ENCODE measurements at regions not wholly inside any gene's neighbourhood (a gene's known extent, or its start where the extent isn't known, plus 50 kb on each side); places are given as distances from the start of the nearest gene placed in this dataset.

GRCh38 chr11:115721296-115721995, 217.2 kb upstream of the CADM1 start:
- H3K27ac ChIP-seq, result no peak overlapping the region
- TF ChIP-seq CTCF (IDR thresholded peaks at IDR 0.05) (no peak), ZFX (IDR thresholded peaks at IDR 0.05; ENCODE audit: borderline replicate concordance) (no peak)

GRCh38 chr11:115720602-115721245, 216.5 kb upstream of the CADM1 start:
- H3K27ac ChIP-seq, result no peak overlapping the region
- no peak for TF ChIP-seq CTCF (IDR thresholded peaks at IDR 0.05)
- no peak for TF ChIP-seq ZFX (IDR thresholded peaks at IDR 0.05; ENCODE audit: borderline replicate concordance)

GRCh38 chr11:115718945-115719344, 214.7 kb upstream of the CADM1 start:
- TF ChIP-seq CTCF (IDR thresholded peaks at IDR 0.05), result no peak
- TF ChIP-seq ZFX (IDR thresholded peaks at IDR 0.05; ENCODE audit: borderline replicate concordance), result no peak
- no peak overlapping the region for H3K27ac ChIP-seq

- no peak overlapping the region for H3K27ac ChIP-seq
- no peak for TF ChIP-seq ZFX (IDR thresholded peaks at IDR 0.05; ENCODE audit: borderline replicate concordance)
- no peak for TF ChIP-seq CTCF (IDR thresholded peaks at IDR 0.05)
Observed at GRCh38 chr11:115718106-115718505, 213.9 kb upstream of the CADM1 start.

- no peak overlapping the region for H3K27ac ChIP-seq
- no peak for TF ChIP-seq ZFX (IDR thresholded peaks at IDR 0.05; ENCODE audit: borderline replicate concordance)
- no peak for TF ChIP-seq CTCF (IDR thresholded peaks at IDR 0.05)
Observed at GRCh38 chr11:115716601-115717529, 212.7 kb upstream of the CADM1 start.

- TF ChIP-seq CTCF (IDR thresholded peaks at IDR 0.05) (no peak), ZFX (IDR thresholded peaks at IDR 0.05; ENCODE audit: borderline replicate concordance) (no peak)
- no peak overlapping the region for H3K27ac ChIP-seq
Observed at GRCh38 chr11:115716080-115716479, 211.9 kb upstream of the CADM1 start.

Data from 22Rv1 (cell line).